ENCODE measurements at regions not wholly inside any gene's neighbourhood (a gene's known extent, or its start where the extent isn't known, plus 50 kb on each side); places are given as distances from the start of the nearest gene placed in this dataset.

DNA sequence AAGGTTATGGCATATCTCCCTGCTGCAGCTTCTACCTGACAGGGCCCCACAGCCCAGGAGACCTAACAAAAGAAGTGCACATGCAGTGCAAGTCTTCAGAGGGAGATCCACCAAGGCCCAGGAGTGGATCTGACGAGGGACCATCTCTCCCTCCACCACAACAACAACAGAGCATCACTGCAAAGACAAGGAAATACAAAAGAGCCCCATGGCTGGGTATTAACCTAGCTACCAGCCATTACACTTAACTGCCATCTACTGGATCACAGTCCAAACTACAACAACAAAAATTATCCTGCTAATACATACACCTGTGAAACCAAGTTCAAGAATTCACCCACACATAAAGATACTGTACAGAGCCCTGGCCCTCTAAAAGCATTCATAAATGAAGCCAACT is 280.2 kb upstream of the SLC7A11 start:
- CTCF ChIA-PET, result interaction anchor here (0.6 to 1.7 kb wide), 3 partner anchors 27 to 420 kb away, joined by 3 to 5 read pairs (median 4); no protein-coding TSS in a partner anchor
- ATAC-seq (ENCODE audit: low read depth) (peak; percentile 80), DNase-seq (peak; percentile 40)
- H3K4ac ChIP-seq (ENCODE audit: low read depth, low read length), result peak overlapping the region; percentile 70; the same call in 1 of the 2 replicates
- H4K8ac ChIP-seq (ENCODE audit: low read depth in 2 of 2, low read length in 2 of 2), result peak overlapping the region in 1 of 2 experiments; percentile 52; a peak in 1 of 4 replicates
- no peak overlapping the region for H3K23ac ChIP-seq (ENCODE audit: low read depth, low read length)
- H4K5ac ChIP-seq (ENCODE audit: low read depth, low read length), result peak overlapping the region; percentile 49; the same call in 1 of the 2 replicates
- no peaks in the 10 kb centered on the region for H3K27me3 ChIP-seq (ENCODE audit: control insufficient read depth, insufficient read depth, low read length)
- H3K9me1 ChIP-seq (ENCODE audit: insufficient read depth, low read length), result peaks cover 4% of the 10 kb centered on the region; the same call in 1 of the 2 replicates
- no peak overlapping the region for H3K56ac ChIP-seq (ENCODE audit: extremely low read depth, insufficient read depth, low read length)
- no TSS peak for BruUV-seq (replicated peaks)
- H3K9me3 ChIP-seq (ENCODE audit: control insufficient read depth, insufficient read depth, low read length), result no peaks in the 10 kb centered on the region
- 43% methylated on average over 1 of the region's 1 CpG; no CpG with 5 or more reads in 1 of the 2 experiments for WGBS, 2 experiments (ENCODE audit: extremely low coverage in 2 of 2, insufficient read length in 1 of 2)
- H2AK9ac ChIP-seq (replicated peaks; ENCODE audit: low read depth, low read length, poor library complexity), result no peak overlapping the region
- H3K18ac ChIP-seq (ENCODE audit: low read depth, low read length), result peak overlapping the region; percentile 30; the same call in 1 of the 2 replicates
- H3K36me3 ChIP-seq (ENCODE audit: control insufficient read depth, insufficient read depth, low read length), result no peaks in the 10 kb centered on the region
- dilution Hi-C loops (cut with HindIII; ENCODE audit: low sequenced_read_pairs, unreplicated experiment), result no loop called here
- TF ChIP-seq RAD21 (IDR thresholded peaks at IDR 0.05; ENCODE audit: low read length), result peak; percentile 77
- no peak for TF ChIP-seq MXI1 (IDR thresholded peaks at IDR 0.05; ENCODE audit: borderline replicate concordance, low read depth, low read length)
- TF ChIP-seq SMC3 (IDR thresholded peaks at IDR 0.05; ENCODE audit: low read depth, low read length), result peak; percentile 57
- TF ChIP-seq, protein P1, sequence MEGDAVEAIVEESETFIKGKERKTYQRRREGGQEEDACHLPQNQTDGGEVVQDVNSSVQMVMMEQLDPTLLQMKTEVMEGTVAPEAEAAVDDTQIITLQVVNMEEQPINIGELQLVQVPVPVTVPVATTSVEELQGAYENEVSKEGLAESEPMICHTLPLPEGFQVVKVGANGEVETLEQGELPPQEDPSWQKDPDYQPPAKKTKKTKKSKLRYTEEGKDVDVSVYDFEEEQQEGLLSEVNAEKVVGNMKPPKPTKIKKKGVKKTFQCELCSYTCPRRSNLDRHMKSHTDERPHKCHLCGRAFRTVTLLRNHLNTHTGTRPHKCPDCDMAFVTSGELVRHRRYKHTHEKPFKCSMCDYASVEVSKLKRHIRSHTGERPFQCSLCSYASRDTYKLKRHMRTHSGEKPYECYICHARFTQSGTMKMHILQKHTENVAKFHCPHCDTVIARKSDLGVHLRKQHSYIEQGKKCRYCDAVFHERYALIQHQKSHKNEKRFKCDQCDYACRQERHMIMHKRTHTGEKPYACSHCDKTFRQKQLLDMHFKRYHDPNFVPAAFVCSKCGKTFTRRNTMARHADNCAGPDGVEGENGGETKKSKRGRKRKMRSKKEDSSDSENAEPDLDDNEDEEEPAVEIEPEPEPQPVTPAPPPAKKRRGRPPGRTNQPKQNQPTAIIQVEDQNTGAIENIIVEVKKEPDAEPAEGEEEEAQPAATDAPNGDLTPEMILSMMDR (conservative IDR thresholded peaks at IDR 0.05; ENCODE audit: low read depth, low read length), result peak; percentile 65
- no peak for TF ChIP-seq MAZ (IDR thresholded peaks at IDR 0.05; ENCODE audit: borderline replicate concordance, low read depth, low read length)
- H2AFZ ChIP-seq (replicated peaks; ENCODE audit: low read length, poor library complexity), result peak overlapping the region; percentile 73
- H4K91ac ChIP-seq (ENCODE audit: insufficient read depth, low read depth, low read length), result peak overlapping the region; percentile 85; the same call in 1 of the 2 replicates
- in situ Hi-C loops (cut with MboI; ENCODE audit: low sequenced_read_pairs), result no loop called here
- H2BK5ac ChIP-seq (ENCODE audit: low read depth, low read length, poor library complexity, severe bottlenecking), result no peak overlapping the region
- H3K79me1 ChIP-seq (ENCODE audit: low read depth in 1 of 2, low read length in 2 of 2), result no peaks in the 10 kb centered on the region
- no peak overlapping the region for H3K27ac ChIP-seq (ENCODE audit: insufficient read depth, low read length)
- H3K9ac ChIP-seq (ENCODE audit: low read depth, low read length), result no peak overlapping the region
- peak overlapping the region; percentile 62; the same call in 1 of the 2 replicates for H2BK20ac ChIP-seq (ENCODE audit: low read depth, low read length)
- H2BK15ac ChIP-seq (ENCODE audit: low read depth, low read length), result peak overlapping the region; percentile 36; the same call in 1 of the 3 replicates
- POLR2A ChIA-PET (ENCODE audit: unreplicated experiment), result no interaction called here
- intact Hi-C loops (cut with micrococcal nuclease), result no loop called here
- H2BK120ac ChIP-seq (ENCODE audit: low read depth, low read length), result peak overlapping the region; percentile 79
- H3K4me2 ChIP-seq (ENCODE audit: low read depth, low read length), result no peak overlapping the region
- no peak overlapping the region for H3K14ac ChIP-seq (replicated peaks; ENCODE audit: low read depth, low read length)
- H3K4me1 ChIP-seq (ENCODE audit: control insufficient read depth, insufficient read depth, low read length), result no peaks in the 10 kb centered on the region
- no peaks in the 10 kb centered on the region for H4K20me1 ChIP-seq (ENCODE audit: insufficient read depth, low read length)
- no peak overlapping the region for H3K4me3 ChIP-seq (ENCODE audit: insufficient read depth, low read depth, low read length)
- H2AK5ac ChIP-seq (ENCODE audit: low read depth, low read length), result peak overlapping the region; percentile 61; the same call in 1 of the 2 replicates
